Transverse colon (tissue), 4 donors: ENCODE measurements at regions not wholly inside any gene's neighbourhood (a gene's known extent, or its start where the extent isn't known, plus 50 kb on each side); places are given as distances from the start of the nearest gene placed in this dataset.

ENCODE experiments used
- DNase-seq: peaks from one replicate; pipeline ENCODE4 v3.0.0-alpha.2; 2019
- H3K27ac ChIP-seq, 4 donors: fragments of 200-600 bp; sonication (generic); 2 replicates each; pipeline ENCODE4 v1.5.1; 2016 to 2018; ENCODE audit warnings: inconsistent platforms in 4 of 4
- H3K27me3 ChIP-seq: fragments of 200-600 bp; sonication (generic); 2 replicates; pipeline ENCODE4 v1.5.1; 2017; ENCODE audit warnings: inconsistent platforms
- H3K36me3 ChIP-seq, 4 donors: fragments of 200-600 bp; sonication (generic); 2 replicates each; pipeline ENCODE4 v1.5.1; 2017 to 2019; ENCODE audit warnings: inconsistent platforms in 4 of 4
- H3K4me1 ChIP-seq, 4 donors: fragments of 200-600 bp; sonication (generic); 2 replicates each; pipeline ENCODE4 v1.5.1; 2017 to 2020; ENCODE audit warnings: inconsistent platforms in 4 of 4
- H3K4me3 ChIP-seq, 4 donors: fragments of 200-600 bp; sonication (generic); 1 replicate in 1 of 4; 2 replicates in 3 of 4; pipeline versions ENCODE4 v1.5.1 to v1.6.1; 2017 to 2019; ENCODE audit warnings: inconsistent platforms in 4 of 4
- H3K9me3 ChIP-seq, 2 donors: fragments of 200-600 bp; sonication (generic); 2 replicates each; pipeline ENCODE4 v1.5.1; 2017 to 2019; ENCODE audit warnings: inconsistent platforms in 2 of 2
- EP300 ChIP-seq: sonication (generic); formaldehyde crosslinking; IDR thresholded peaks from one replicate; pipeline ENCODE4 v1.6.1; 2017; ENCODE audit warnings: antibody characterized with exemption, low read depth
- POLR2A ChIP-seq: fragments of 450-650 bp; IDR thresholded peaks from one replicate; pipeline ENCODE4 v1.6.1; 2016; ENCODE audit warnings: antibody characterized with exemption, mild to moderate bottlenecking, moderate library complexity
- POLR2AphosphoS5 ChIP-seq, 3 donors: sonication (generic); formaldehyde crosslinking; IDR thresholded peaks; one replicate each; pipeline ENCODE4 v1.6.1; 2016; ENCODE audit warnings: antibody characterized with exemption in 3 of 3
- WGBS, 2 donors: methylation state at CpG; one replicate each; pipeline ENCODE4 v1.1.5; 2018; ENCODE audit warnings: low coverage in 1 of 2; 5-methylcytosine and 5-hydroxymethylcytosine counted together
- in situ Hi-C, 4 donors: fragments of 200-750 bp; cut with MboI; loops; one replicate each; pipeline versions ENCODE4 v1.15.0 to v1.15.1; 2017; ENCODE audit warnings: low sequenced_read_pairs in 3 of 4, low pct_ligation_motif_present in 1 of 4, low pct_unique_long_range_greater_than_20kb in 1 of 4
- intact Hi-C: fragments of 100-400 bp; cut with DNase I; formaldehyde crosslinking; loops from one replicate; pipeline ENCODE4 v1.15.1; 2023; ENCODE audit warnings: low total_unique reads
- TF ChIP-seq, protein P1 (sequence below), 5 experiments: fragments of 200-600 bp in 3 of 5; fragments of 450-650 bp in 2 of 5; sonication (generic) in 3 of 5; IDR thresholded peaks; 1 replicate in 2 of 5; 2 replicates in 3 of 5; pipeline ENCODE4 v1.5.1; 2016 to 2017; ENCODE audit warnings: antibody characterized with exemption in 5 of 5, inconsistent platforms in 3 of 5, mild to moderate bottlenecking in 2 of 5, moderate library complexity in 1 of 5

DNA sequence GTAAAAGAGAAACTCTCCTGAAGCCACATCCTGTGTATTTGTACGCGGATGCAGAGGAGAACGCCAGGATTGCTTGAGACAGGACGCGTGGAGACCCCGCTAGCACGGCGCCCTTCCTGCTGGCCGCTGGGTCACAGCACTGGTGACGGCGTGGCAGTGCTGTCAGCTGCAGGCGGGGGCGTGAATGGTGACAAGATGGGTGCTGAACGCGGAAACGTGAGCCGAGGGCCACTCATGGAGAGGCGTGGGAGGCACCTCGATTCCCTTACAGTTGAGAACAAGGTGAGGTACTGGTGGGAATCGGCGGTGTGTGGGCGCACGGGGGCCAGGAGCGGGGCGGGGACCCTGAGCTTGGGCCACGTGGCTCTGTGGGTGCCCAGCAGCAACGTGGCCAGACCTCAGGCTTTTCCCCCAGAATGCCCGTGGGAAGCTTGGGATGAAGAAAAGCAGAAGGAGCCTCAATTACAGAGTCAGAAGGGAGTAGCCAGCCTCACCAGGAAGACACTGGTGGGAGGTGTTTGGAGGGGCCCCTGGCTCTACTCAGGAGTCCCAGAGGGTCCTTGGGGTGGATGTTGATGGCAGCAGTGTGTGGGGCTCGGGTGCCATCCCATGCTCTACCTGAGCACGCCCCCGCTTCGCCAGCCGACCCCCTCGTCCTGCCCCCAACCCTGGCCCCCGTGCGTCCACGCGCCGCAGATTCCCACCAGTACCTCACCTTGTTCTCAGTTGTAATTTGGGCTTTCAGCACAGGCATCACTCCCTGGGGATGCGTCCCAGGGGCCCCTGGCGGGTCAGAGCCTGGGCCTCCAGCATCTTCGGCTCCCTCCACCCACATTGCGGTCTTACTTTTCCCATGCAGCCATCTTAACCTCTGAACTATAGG lies 208.4 kb upstream of the TCERG1L start:
- in situ Hi-C loops (no loop called here), intact Hi-C loops (no loop called here)
- 78 to 91% methylated on average over 7 to 43 of the region's 43 CpGs for WGBS, 2 donors
- Histone ChIP-seq H3K4me3 (no peak overlapping the region), H3K27ac (no peak overlapping the region), H3K36me3 (no peaks in the 10 kb centered on the region), H3K9me3 (no peaks in the 10 kb centered on the region), H3K27me3 (no peaks in the 10 kb centered on the region), H3K4me1 (no peaks in the 10 kb centered on the region)
- DNase-seq, result no peak
- TF ChIP-seq, protein P1, sequence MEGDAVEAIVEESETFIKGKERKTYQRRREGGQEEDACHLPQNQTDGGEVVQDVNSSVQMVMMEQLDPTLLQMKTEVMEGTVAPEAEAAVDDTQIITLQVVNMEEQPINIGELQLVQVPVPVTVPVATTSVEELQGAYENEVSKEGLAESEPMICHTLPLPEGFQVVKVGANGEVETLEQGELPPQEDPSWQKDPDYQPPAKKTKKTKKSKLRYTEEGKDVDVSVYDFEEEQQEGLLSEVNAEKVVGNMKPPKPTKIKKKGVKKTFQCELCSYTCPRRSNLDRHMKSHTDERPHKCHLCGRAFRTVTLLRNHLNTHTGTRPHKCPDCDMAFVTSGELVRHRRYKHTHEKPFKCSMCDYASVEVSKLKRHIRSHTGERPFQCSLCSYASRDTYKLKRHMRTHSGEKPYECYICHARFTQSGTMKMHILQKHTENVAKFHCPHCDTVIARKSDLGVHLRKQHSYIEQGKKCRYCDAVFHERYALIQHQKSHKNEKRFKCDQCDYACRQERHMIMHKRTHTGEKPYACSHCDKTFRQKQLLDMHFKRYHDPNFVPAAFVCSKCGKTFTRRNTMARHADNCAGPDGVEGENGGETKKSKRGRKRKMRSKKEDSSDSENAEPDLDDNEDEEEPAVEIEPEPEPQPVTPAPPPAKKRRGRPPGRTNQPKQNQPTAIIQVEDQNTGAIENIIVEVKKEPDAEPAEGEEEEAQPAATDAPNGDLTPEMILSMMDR (IDR thresholded peaks at IDR 0.05), result no peak
- TF ChIP-seq POLR2AphosphoS5 (IDR thresholded peaks at IDR 0.05), result no peak

DNA sequence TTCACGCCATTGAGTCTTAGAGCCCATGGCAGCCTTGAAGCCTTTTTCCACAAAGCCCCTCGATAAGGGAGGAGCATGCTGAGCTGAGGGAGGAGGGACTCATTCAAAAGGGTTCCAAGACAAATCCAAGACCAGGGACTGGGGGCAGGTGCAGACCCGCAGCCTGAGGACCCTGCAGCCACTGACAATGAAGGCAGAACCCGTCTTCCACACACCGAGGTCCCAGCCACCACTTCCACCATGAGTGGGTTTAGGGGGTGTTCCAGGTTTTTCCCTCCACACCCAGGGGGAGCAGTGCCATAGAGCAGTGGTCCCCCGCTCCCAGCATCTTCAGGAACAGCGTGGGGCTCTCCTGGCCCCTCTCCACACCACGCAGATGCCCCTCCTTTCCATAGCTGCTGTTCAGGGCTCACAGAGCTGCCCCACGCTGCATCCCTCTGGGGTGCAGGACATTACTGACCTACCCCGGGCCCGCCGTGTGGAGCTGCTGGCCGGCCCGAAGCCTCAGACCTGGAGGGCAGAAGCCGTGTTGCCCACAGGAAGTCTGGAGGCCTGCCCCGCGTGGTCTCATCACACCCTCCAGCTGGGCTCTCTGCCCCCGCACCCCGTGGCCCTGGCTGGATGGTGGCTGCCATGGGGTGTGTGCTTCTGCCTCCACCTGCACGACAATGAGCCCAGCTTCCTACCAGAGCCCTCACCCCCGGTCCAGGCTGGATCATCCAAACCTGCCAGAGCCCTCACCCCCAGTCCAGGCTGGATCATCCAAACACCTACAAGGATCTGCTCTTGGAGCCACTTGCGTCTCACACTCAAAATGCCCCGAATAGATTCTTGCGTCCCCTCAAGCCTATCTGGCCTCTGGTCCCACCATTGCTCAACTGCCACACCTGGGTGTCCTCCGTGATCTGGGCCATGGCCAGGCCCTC lies 220.0 kb upstream of the TCERG1L start:
- DNase-seq, result no peak
- 84 to 92% methylated on average over 9 to 25 of the region's 25 CpGs for WGBS, 2 donors
- intact Hi-C loops (no loop called here), in situ Hi-C loops (no loop called here)
- Histone ChIP-seq H3K27ac (no peak overlapping the region), H3K36me3 (no peaks in the 10 kb centered on the region), H3K4me3 (no peak overlapping the region), H3K27me3 (no peaks in the 10 kb centered on the region), H3K9me3 (no peaks in the 10 kb centered on the region), H3K4me1 (no peaks in the 10 kb centered on the region)
- TF ChIP-seq, protein P1 (IDR thresholded peaks at IDR 0.05), result no peak
- no peak for TF ChIP-seq POLR2AphosphoS5 (IDR thresholded peaks at IDR 0.05)
- no peak for TF ChIP-seq POLR2A
- no peak for TF ChIP-seq EP300

DNA sequence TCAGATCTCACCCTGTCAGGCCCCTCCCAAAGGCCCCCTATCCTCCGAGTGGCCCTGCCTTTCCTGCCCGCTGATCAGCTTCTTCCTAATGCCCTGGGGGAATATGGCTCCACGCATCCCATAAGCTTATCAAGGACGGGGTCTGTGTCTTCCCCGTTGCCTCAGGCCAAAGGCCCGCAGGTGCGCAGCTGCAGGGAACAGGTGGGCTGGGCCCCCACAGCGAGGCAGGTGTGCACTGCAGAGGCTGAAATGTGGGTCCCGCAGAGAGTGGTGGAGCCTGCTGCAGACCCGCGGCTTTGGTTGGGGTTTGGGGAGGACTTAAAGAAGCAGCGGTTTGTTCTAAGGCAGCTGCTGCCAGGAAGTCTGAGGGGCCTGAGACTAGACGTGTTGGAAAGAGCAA lies 220.8 kb upstream of the TCERG1L start:
- Histone ChIP-seq H3K27me3 (no peaks in the 10 kb centered on the region), H3K9me3 (no peaks in the 10 kb centered on the region), H3K4me1 (no peaks in the 10 kb centered on the region), H3K27ac (no peak overlapping the region), H3K36me3 (no peaks in the 10 kb centered on the region), H3K4me3 (no peak overlapping the region)
- DNase-seq, result no peak
- in situ Hi-C loops (no loop called here), intact Hi-C loops (no loop called here)
- 88% methylated on average over 13 of the region's 13 CpGs; no CpG with 5 or more reads in 1 of the 2 donors for WGBS, 2 donors
- TF ChIP-seq, protein P1 (IDR thresholded peaks at IDR 0.05), result no peak
- no peak for TF ChIP-seq EP300
- TF ChIP-seq POLR2A, result no peak
- TF ChIP-seq POLR2AphosphoS5 (IDR thresholded peaks at IDR 0.05), result no peak

DNA sequence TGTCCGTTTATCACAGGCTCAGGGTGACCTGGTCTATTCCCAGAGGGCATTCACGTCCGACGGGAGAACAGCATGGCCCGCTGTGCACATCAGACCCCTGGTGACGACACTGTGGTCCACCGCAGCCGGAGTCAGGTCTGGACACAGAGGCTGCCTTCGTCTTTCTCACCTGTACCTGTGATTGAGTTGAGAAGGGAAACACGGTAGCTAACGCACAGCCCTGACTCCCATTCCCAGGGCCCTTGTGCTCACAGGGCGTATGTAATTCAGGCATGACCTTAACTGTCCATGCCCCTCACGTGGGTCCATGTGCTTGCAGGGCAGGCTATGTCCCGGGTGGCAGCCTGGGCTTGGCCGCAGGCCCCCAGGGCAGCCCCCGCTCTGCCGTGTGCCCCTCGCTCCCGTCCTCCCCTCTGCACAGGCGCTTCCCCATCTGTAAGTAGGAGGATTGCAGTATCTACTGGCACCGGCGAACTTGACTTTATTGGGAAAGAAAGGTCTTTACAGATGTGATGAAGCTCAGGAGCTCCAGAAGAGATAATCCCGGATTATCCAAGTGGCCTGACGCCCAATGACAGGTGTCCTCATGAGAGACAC lies 221.3 kb upstream of the TCERG1L start:
- no peak for DNase-seq
- Histone ChIP-seq H3K4me3 (no peak overlapping the region), H3K4me1 (no peaks in the 10 kb centered on the region), H3K9me3 (no peaks in the 10 kb centered on the region), H3K27me3 (no peaks in the 10 kb centered on the region), H3K27ac (no peak overlapping the region), H3K36me3 (no peaks in the 10 kb centered on the region)
- in situ Hi-C loops, result no loop called here
- TF ChIP-seq POLR2A (no peak), EP300 (no peak)
- 90% methylated on average over 24 of the region's 24 CpGs; no CpG with 5 or more reads in 1 of the 2 donors for WGBS, 2 donors
- intact Hi-C loops, result no loop called here
